Tibial artery (tissue), 4 donors: ENCODE measurements at regions not wholly inside any gene's neighbourhood (a gene's known extent, or its start where the extent isn't known, plus 50 kb on each side); places are given as distances from the start of the nearest gene placed in this dataset.
A peak's percentile ranks its signal among the peaks of the same experiment; 100 is the strongest.

Source experiments
- DNase-seq, 2 donors: peaks; one replicate each; pipeline ENCODE4 v3.0.0-alpha.2; 2019
- H3K27ac ChIP-seq, 2 donors: fragments of 200-600 bp; sonication (generic) in 1 of 2; 1 replicate in 1 of 2; 2 replicates in 1 of 2; pipeline ENCODE4 v1.5.1; 2018 to 2019; ENCODE audit warnings: mild to moderate bottlenecking in 1 of 2
- H3K27me3 ChIP-seq, 2 donors: fragments of 200-600 bp; sonication (generic) in 1 of 2; one replicate each; pipeline versions ENCODE4 v1.5.1 to v1.6.0; 2016 to 2019
- H3K36me3 ChIP-seq, 3 donors: fragments of 200-600 bp; sonication (generic) in 2 of 3; one replicate each; pipeline ENCODE4 v1.5.1; 2016 to 2019; ENCODE audit warnings: mild to moderate bottlenecking in 2 of 3
- H3K4me1 ChIP-seq, 4 donors: fragments of 200-600 bp; sonication (generic) in 2 of 4; 1 replicate in 3 of 4; 2 replicates in 1 of 4; pipeline ENCODE4 v1.5.1; 2016 to 2019
- H3K4me3 ChIP-seq, 2 donors: fragments of 200-600 bp; sonication (generic) in 1 of 2; 1 replicate in 1 of 2; 2 replicates in 1 of 2; pipeline ENCODE4 v1.5.1; 2018 to 2019; ENCODE audit warnings: mild to moderate bottlenecking in 2 of 2
- H3K9me3 ChIP-seq, 3 donors: fragments of 200-600 bp; sonication (generic) in 1 of 3; one replicate each; pipeline ENCODE4 v1.5.1; 2016 to 2019
- CTCF ChIP-seq, 2 experiments: fragments of 200-600 bp in 1 of 2; fragments of 450-650 bp in 1 of 2; IDR thresholded peaks; one replicate each; pipeline ENCODE4 v1.5.1; 2017 to 2019; ENCODE audit warnings: antibody characterized with exemption in 2 of 2, mild to moderate bottlenecking in 1 of 2, moderate library complexity in 1 of 2
- intact Hi-C: fragments of 100-400 bp; cut with DNase I; formaldehyde crosslinking; loops from one replicate; pipeline ENCODE4 v1.15.0; 2023; ENCODE audit warnings: low total_unique reads

DNA sequence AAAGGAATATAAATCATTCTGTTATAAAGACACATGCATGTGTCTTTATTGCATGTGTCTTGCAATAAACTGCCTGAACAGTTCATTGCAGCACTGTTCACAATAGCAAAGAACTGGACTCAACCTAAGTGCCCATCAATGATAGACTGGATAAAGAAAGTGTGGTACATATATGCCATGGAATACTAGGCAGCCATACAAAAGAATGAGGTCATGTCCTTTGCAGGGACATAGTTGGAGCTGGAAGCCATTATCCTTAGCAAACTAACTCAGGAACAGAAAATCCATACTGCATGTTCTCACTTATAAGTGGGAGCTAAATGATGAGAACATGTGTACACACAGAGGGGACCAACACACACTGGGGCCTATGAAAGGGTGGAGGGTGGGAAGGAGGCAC, 63.7 kb upstream of the CHD1 start:
- Histone ChIP-seq H3K27ac (no peak overlapping the region), H3K4me3 (no peak overlapping the region), H3K27me3 (no peaks in the 10 kb centered on the region), H3K4me1 (no peaks in the 10 kb centered on the region), H3K36me3 (no peaks in the 10 kb centered on the region), H3K9me3 (no peaks in the 10 kb centered on the region)
- no peak for DNase-seq
- no peak for TF ChIP-seq CTCF (IDR thresholded peaks at IDR 0.05)
- intact Hi-C loops: no loop called here

DNA sequence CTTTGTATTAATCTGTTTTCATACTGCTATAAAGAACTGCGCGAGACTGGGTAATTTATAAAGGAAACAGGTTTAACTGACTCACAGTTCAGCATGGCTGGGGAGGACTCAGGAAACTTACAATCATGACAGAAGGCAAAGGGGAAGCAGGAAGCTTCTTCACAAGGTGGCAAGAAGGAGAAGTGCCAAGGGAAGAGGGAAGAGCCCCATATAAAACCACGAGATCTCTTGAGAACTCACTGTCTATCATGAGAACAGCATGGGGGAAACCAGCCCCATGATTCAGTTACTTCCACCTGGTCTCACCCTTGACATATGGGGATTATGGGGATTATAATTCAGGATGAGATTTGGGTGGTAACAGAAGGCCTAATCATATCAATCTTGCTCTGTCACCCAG, 60.9 kb upstream of the CHD1 start:
- Histone ChIP-seq H3K27ac (no peak overlapping the region), H3K9me3 (no peaks in the 10 kb centered on the region), H3K4me1 (no peaks in the 10 kb centered on the region), H3K36me3 (no peaks in the 10 kb centered on the region), H3K4me3 (no peak overlapping the region), H3K27me3 (no peaks in the 10 kb centered on the region)
- peak in 1 of 2 donors; percentile 25 for DNase-seq
- no peak for TF ChIP-seq CTCF (IDR thresholded peaks at IDR 0.05)
- intact Hi-C loops: no loop called here

GRCh38 chr5:98986587-98986986, 57.8 kb upstream of the CHD1 start:
- no peak overlapping the region for H3K4me3 ChIP-seq
- DNase-seq: no peak
- no peaks in the 10 kb centered on the region for H3K36me3 ChIP-seq
- no peak for TF ChIP-seq CTCF (IDR thresholded peaks at IDR 0.05)
- H3K9me3 ChIP-seq: no peaks in the 10 kb centered on the region
- intact Hi-C loops: no loop called here
- no peaks in the 10 kb centered on the region for H3K4me1 ChIP-seq
- no peak overlapping the region for H3K27ac ChIP-seq
- H3K27me3 ChIP-seq: no peaks in the 10 kb centered on the region

DNA sequence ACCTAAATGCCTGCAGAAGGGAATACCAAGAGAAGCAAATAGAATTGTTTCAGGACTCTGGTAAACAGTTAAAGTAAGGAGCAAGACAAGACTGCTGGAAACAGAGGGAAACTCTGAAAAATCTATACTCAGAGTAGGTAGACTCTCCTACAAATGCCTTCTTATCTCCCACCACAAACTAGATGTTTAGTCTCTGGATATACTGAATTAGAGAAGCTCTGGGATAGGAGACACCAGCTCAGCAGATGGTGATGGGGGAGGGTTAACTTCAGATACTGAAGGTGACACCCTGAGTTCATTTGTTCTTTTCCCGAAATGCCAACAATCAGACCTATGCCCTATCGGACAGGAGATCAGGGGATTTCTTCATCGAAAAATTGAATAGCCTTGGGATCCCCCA, 54.1 kb upstream of the CHD1 start:
- H3K9me3 ChIP-seq: no peaks in the 10 kb centered on the region
- DNase-seq: no peak
- no peaks in the 10 kb centered on the region for H3K36me3 ChIP-seq
- H3K27ac ChIP-seq: no peak overlapping the region
- H3K4me1 ChIP-seq: no peaks in the 10 kb centered on the region
- H3K4me3 ChIP-seq: no peak overlapping the region
- intact Hi-C loops: no loop called here
- no peaks in the 10 kb centered on the region for H3K27me3 ChIP-seq
- no peak for TF ChIP-seq CTCF (IDR thresholded peaks at IDR 0.05)
